Stimulated activated CD4-positive, alpha-beta T cell treated with anti-CD3 and anti-CD28 coated beads, TNF-alpha, amount 100 ng/mL, for 48 hours (primary cell): ENCODE measurements at regions not wholly inside any gene's neighbourhood (a gene's known extent, or its start where the extent isn't known, plus 50 kb on each side); places are given as distances from the start of the nearest gene placed in this dataset.
A peak's percentile ranks its signal among the peaks of the same experiment; 100 is the strongest.

Experiments
- DNase-seq, 3 donors: peaks; one replicate each; pipeline ENCODE4 v3.0.0-alpha.2; 2020; ENCODE audit warnings: low read depth in 3 of 3

DNA sequence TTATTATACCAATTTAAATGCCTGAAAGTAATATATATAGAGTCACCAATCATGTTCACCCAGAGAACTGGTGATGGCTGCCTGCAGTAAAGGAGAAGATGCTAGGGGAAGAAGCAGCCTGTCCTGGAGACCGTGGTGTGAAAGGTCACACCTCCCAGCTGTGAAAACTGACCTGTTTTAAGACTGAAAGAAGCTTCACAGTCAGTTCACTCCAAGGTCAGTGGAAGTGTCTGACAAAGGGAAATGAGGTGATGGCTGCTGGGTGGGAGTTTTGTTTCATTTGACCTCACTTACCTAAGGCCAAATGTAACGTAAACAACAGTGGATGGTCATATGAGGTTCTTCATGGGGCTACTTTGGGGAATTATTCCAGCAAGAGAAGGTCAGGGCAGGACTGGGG, 352.1 kb upstream of the GATB start:
- DNase-seq, result no peak

DNA sequence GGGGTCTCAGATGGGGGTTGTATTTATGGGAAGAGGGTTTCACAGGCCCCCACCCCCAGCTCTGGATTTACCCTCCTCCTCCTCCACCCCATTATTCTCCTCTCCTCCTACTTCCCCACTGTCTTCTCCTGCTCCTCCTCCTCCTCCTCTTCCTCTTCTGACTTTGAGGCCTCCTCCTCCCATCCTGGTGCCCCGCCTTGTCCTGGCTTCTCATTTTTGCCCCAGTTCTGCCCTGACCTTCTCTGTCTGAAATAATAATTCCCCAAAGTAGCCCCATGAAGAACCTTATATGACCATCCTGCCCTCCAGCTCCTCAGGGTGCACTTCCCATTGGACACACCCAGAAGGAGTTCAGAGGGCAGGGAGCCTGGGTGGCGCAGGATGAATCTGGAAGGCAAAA, 351.4 kb upstream of the GATB start:
- DNase-seq, result no peak

DNA sequence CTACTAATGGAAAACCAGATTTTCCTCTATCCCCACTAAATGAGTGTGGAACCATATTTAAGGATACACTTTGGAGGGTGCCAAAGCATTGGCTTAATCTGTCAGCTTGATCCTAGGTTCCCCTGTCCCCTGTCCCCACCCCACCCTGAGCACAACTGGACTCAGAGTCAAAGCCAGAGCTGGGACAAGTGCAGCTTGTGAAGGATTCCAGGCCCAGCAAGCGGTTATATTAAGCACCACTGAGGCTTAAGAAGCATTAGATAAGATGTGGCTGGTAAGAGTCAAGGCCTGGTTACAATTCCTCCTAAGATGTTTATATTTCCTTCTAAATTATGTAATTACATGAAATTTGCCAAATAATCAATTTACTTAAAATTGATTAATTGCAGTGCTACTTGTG, 350.0 kb upstream of the GATB start:
- no peak for DNase-seq

DNA sequence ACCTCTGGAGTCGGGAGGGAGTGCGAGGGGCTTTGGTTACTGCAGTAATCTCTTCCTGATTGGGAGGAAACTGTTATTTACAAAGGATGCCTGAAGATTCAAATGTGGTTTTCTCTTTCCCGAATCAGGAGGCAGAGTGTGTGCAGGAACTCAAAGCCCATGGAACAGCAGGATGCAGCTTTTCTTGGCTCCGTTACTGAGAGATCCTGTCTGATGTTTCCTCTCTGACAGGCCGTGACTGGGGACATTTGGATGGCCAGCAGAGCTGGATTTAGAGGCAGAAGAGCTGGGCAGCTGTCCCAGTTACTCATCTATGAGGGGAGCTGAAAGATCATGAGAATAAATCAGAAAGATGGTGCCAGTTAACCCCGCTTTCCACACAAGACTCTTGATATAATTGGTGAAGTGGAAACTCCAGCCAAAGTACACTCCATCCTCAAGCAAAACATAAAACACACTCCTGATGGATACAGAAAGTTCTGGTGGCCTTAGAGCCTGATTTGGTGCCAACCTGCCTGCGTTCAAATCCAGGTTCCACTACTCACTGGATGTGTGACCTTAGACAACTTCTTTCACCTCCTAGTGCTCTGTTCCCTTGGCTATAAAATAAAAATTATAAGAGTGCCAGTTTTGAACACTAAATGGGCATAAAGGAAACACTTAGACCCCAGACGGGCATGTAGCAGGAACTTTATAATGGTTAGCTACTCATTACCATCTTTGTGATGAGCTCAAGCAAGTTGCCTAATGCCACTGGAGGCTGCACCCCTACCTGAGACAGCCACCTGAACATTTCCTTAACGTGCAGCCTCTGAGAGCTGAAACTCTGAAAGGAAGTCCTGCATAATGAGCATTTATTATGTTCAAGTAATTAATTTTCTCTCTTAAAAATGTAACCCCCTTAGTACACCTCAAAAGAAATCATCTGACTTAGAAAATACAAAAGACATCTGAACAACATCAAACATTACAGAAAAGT, 349.0 kb upstream of the GATB start:
- DNase-seq, result no peak

DNA sequence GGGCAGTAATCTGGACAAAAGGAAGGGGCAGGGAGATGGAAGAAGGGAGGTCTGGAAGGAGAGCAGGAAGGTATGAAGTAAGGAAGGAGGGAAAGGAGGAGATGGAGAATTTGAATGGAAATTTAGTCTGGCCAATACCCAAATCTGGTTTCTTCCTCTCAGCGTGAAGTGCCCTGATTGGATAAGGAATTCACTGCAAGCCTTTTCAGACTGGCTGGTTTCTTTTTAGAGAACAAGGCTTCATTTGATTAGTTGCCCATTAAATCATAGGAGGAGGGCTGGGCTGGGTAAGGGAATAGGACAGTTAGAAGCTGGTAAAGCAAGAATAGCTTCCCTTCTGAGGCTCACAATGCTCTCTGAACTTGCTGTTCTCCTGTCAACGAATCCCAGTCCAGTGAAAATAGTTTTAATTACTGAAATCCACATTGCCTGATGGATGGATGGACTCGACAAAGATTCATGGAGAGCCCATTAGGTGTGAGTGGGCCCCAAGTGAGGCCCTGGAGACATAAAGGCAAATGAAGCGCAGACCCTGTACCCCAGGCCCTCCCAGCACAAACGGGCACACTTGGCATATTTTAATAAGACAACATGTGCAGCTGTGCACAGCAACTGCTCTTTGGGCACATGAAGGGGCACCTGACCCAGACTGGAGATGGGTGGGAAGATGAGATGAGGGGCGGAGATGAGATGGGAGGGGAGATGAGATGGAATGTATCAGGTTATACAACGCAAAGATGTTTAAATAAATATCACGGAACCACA, 347.1 kb upstream of the GATB start:
- DNase-seq, result no peak

DNA sequence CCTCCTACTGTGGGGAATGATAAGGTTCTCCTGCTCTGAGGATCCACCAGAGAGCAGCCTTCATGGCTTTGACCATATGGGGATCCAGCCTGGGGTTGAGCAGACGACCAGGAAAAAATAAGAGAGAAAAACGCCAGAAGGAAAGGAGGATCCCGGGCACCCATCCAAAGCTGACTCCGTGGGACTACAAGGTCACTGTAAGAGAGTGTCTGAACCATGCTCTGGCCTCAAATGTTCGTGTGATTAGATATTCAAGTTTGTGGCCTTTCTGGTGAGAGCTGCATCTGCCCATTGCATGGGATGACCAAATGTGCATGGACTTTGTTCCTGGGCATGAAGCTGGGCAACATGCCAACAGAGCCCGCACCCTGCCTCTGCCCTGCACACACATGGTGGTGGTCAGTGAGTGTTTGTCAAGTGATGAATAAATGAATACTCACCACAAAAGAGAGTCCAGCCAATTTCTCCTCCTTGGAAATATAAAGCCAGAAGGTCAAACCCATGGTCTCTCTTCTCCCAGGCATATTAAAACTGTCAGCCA, 346.0 kb upstream of the GATB start:
- no peak for DNase-seq

DNA sequence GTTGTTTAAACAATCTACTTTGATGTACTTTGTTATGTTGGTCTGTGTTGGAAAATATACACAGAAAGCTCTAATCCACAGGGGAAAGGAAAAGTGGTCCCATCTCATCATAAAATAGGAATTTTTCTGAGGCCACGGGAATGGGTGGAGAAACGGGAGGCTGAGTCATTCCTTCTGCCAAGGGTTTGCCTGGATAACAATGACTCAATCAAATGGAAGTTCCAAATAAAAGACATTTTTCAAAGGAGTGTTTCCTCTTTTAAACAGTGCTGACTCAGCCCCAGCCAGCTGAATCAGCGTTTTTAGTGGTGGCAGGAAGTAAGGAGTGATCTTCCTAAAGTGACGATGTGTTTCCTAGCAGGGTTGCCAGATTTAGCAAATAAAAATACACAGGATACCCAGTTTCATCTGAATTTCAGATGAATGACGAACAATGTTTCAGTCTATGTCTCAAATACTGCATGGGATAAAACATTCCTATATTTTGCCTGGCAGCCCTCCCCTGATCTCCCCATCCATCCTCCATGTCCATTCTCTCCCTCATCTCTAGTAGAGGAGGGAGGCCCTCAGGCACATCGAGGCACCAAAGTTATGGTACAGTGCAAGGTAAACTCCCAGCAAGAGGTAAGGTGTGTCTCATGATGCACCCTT, 345.4 kb upstream of the GATB start:
- no peak for DNase-seq

DNA sequence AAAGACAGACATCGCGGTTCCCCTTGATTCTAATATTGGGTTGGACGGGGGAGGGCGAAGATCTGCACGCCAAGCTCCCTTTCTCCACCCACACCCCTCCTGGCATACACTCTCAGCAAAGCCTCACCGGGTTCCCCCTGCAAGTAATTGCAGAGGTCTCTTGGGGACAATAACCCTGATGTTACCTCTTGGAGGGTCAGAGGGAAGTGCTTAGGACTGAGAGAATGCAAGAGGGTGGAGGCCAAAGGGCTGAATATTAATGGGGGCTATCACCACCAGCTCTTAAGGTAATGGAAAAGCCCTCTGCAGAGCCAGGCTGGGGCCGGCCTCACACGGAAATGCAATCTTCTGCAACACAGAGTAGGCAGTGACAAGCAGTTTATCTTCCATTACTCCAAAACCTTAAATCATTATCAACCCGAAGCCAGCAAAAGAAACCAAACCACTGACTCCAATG, 344.1 kb upstream of the GATB start:
- DNase-seq, result no peak

DNA sequence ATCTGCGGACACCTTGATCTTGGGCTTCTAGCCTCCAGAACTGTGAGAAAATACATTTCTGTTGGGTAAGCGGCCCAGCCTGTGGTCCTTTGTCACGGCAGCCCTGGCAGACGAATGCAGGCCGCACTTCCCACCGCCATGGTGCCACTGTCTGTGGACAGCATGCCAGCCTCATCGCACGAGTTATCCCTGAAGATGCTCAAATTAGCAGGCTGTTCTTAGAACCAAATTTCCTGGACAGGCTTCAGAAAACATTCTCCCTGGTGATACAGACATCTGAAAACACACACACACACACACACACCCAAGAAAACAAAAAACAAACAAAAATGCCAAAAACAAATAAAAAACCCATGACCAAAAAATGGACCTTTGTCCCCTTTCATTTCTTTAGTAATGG, 343.5 kb upstream of the GATB start:
- DNase-seq, result no peak

DNA sequence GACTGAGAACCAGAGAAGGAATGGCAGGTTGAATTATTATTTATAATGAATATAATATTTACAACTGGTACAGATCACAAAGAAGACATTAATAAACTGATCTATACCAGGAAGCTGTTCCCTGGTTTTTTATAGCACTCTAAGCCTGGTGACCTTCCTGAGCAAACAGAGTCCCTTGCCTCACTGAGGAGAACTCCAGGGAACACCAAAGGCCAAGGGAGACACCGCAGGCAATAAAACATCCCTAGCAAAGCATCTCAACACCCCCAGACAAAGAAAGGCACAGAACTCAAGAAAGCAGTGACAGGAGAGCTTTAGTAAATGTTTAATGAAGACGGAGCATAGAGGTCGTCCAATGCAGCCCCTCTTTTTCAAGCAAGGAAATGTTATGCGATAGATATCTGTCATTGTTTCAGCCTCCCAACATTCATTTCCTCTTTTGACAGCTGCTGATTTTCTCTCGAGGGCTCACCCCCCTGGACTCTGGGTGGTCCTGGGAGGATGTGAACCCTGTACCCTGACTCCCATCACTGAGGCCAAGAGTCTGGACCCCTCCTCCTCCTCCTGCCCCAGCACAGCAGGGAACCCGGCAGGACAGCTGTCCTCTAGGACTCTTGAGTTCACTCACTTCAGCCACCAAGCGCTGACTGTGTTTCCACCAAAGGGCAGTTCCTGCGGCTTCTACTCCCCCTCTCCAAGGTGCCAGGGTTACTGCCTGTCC, 342.5 kb upstream of the GATB start:
- no peak for DNase-seq

DNA sequence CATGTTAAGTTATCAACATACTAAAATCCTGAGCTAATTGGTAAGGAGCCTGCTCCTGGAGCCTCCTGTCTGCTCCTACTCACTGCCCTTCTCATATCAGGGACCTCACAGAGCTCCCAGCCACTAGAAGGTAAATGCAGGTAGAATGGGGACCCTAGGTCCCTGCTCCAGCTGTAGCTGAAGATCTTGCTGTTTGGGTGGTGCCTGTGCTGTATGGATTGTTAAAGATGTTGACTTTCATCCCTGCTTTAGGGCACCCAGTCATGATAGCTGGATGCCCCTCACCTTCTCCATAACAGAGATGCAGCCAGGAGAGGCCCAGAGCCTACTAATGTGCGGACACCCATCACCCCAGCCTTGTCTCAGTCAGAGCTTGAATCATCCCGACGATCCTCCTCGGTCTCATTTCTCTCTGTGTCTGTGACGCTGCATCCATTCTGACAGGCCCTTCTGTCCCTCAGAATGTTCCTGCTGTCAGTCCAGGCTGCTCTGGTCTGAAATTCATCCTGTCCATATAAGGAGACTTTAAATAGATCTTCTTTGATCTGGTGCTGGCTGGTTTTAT, 341.7 kb upstream of the GATB start:
- DNase-seq, result no peak

DNA sequence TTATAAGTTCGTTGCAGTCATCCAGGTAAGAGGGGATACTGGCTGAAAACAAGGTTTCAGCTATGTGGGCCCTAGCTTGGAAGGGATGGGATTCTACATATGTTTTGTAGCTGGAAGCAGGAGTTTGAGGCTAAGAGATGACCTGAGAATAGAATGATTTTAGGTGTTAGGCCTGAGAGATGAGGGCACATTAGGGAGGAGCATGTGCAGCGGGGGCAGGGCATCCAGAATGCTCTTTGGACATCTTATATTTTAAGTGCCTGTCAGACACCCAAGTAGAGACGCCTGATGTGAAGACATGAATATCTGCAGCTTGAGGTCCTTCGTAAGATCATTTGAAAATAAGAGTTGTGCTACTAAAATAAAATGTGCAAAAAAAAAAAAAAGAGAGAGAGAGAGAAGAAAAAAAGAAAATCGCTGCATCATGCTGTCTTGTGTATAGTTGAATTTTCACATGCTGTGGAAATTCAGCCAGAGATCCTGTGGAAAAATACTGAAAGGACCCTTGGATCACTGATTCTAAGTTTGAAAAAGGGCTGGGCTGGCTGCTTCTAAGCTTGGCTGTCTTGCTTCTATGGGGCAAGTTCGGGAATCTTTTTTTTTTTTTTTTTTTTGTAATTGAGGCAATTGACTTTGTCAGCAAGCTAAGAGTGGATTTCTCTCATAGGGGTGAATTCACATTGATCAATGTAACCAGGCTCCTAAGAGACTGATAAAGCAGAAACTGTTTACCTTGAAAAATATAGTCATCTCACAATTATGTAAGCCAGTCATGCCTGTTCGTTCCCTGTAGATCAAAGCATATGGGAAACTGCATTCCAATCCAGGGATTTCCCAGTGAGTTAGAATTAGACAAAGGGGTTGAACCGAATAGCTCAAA, 341.0 kb upstream of the GATB start:
- no peak for DNase-seq

DNA sequence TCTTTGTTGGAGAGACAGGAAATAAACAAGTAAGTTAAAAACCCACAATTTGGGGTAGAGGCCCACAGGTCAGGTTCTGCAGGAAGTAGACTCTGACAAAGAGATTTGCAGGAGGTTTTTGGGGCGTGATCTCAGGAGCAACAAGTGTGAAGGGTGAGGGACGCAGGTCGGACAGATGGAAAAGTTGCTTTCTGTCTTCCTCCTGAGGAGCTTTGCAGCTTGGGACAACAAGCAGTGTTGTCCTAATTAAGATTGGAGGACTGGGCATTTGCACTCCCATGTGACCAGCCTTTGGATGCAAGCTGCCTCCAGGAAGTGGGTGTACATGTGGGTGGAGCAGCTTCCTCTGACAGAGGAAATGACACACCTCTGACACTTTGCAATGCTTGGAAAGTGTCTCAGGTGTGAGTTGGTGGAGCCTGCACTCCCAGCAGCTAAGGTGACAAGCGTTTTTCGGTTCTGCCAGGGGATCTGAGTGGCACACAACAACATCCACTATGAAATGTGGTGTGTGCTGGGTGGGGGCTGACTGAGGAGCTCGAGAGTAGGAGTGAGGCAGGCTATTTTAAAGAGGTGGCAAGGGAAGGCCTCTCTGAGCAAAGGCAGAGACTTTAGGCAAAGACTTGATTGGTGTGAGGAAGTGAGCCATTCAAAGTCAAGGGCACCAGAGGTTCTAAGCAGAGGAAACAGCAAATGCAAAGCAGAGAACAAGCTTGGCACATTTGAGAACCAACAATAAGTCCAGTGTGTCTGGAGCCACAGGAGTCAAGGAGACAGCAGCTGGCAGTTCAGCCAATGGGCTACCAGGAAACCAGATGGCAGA, 339.8 kb upstream of the GATB start:
- DNase-seq, result peak; percentile 37 to 69 (median 62)

DNA sequence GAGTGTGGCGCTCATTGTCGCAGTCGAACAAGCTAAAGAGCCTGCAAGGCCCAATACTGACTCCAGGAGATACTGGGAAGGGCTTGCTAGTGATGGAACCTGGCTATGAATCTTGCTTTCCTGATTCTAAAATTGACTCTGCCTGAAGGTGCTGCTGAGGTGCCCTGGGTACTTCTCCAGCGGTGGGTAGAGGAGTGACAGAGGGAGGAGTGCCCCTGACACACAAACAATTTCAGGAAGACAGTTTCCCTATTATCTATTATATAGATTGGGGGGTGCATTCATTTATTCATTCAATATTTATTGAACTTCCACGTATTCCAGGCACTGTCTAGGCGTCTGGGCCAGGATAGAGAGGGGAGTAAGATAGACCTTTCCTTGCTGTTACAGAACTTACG, 339.2 kb upstream of the GATB start:
- DNase-seq, result no peak

DNA sequence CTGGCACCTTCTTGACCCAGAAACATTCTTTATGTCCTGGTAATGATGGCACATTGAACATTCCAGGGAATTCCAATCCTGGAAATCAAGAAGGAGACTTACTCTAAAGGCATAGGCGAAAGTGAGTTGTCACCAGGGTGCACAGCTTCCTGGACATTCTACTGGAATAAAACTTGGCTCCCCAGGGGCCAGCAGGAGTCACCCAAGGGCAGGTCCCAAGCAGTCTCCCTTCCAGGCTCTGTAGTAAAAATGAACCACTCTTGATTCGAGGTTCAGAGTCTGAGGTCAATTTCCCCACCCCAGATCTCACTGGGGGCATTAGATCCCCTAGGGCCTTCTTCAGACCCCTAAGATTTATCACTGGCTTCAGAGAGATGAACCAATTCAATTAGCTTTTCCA, 338.7 kb upstream of the GATB start:
- no peak for DNase-seq

DNA sequence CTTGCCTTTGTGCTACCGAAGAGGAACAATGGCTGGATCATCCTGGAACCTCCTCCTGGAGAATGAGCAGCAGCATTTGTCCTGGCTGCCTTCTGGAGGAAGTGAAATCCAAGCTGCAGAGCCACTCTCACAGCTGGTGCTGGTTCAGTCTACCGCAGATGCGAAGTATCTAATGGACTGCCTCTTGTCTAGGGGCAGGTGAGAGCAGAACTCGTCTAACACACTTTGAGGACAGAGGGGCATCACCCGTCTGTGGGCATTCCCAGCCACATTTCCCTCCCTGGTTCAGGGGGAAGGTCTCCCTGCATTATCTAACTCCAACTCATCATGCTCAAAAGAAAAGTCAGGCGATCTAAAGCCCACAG, 338.2 kb upstream of the GATB start:
- no peak for DNase-seq

DNA sequence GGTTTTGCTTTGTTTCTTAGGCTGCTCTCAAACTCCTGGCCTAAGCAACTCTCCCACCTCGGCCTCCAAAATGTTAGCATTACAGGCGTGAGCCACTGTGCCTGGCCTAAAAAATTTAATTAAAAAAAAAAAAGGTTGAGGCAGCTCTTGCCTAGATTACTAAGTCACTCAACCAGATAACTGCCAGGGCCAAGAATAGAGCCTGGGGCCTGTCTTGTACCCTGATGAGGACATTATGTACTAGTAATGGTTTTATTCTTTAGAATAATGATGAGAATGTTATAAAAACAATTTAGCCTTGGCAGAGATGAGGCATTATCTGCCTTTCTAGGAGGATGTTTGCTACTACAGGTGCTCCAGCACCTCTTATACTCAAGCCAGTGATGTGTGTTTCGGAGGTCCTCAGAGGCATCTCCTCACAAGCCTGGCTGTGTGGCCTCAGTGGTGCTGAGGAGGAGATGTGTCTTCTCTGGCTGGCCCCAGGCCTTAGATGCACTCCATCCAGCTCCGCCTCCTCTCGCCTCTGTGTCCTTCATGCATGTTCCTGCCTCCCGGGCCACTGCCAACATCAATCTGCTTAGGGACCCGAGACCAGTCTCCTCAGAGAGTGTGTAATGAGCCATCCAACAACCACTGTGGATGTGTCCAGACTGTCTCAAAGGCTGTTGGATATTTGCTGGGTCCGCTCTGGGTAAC, 337.7 kb upstream of the GATB start:
- no peak for DNase-seq

DNA sequence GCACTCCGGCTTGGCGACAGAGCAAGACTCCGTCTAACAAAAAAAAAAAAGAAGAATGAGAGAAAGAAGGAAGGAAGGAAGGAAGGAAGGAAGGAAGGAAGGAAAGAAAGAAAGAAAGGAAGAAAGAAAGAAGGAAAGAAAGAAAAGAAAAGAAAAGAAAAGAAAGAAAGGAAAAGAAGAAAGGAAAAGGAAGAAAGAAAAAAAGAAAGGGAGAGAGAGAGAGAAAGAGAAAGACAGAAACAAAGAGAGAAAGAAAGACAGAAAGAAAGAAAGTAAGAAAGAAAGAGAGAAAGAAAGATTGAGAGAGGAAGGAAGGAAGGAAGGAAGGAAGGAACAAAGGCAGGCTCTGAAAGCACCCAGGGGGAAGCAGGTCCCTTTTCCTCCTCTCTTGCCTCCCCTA, 336.6 kb upstream of the GATB start:
- DNase-seq, result no peak

DNA sequence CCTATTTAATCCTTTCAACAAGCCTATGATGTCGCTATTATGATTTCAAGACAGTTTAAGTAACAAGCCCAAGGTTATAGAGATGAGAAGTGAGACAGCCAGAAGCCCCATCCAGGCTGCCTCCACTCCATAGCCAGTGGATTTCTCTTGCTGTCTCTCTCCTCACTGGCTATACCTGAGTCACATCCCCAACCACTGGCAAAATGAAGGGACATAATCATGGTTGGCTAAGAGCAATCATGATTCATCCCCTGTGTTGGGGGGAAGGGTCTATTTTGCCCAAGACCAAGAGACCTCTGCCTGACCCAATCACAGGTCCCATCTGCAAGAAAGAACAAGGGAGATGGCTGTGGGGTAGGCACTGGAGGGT, 334.9 kb upstream of the GATB start:
- DNase-seq, result no peak
